Esophagus muscularis mucosa (tissue), 3 donors: ENCODE measurements at regions not wholly inside any gene's neighbourhood (a gene's known extent, or its start where the extent isn't known, plus 50 kb on each side); places are given as distances from the start of the nearest gene placed in this dataset.

ENCODE experiments used
- POLR2A ChIP-seq: fragments of 450-650 bp; IDR thresholded peaks from one replicate; pipeline ENCODE4 v1.6.1; 2017; ENCODE audit warnings: antibody characterized with exemption, moderate library complexity, mild to moderate bottlenecking, low read depth
- TF ChIP-seq, protein P1 (sequence below), 3 experiments: fragments of 200-600 bp in 2 of 3; fragments of 450-650 bp in 1 of 3; sonication (generic) in 2 of 3; IDR thresholded peaks; one replicate each; pipeline ENCODE4 v1.5.1; 2017 to 2019; ENCODE audit warnings: antibody characterized with exemption in 3 of 3, mild to moderate bottlenecking in 2 of 3, moderate library complexity in 1 of 3

DNA sequence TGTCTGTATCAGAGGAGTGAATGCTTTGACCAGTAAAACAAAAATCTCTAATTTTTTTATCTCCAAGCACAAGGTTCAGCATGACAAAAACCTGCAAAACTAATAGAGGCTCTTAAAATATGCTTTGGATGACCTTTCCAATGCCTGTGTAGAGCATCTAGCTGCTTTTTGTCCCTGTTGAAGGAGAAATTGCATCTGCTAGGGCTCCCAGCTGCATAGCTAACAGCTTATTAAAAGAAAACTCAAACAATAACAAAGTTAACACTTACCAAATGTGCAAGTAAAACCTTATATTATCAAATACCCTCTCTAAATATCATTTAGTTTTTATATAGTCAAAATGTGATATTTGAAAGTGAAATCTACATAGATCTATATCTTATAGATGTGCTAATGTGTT is 378.6 kb downstream of the CD109 start:
- no peak for TF ChIP-seq POLR2A
- TF ChIP-seq, protein P1, sequence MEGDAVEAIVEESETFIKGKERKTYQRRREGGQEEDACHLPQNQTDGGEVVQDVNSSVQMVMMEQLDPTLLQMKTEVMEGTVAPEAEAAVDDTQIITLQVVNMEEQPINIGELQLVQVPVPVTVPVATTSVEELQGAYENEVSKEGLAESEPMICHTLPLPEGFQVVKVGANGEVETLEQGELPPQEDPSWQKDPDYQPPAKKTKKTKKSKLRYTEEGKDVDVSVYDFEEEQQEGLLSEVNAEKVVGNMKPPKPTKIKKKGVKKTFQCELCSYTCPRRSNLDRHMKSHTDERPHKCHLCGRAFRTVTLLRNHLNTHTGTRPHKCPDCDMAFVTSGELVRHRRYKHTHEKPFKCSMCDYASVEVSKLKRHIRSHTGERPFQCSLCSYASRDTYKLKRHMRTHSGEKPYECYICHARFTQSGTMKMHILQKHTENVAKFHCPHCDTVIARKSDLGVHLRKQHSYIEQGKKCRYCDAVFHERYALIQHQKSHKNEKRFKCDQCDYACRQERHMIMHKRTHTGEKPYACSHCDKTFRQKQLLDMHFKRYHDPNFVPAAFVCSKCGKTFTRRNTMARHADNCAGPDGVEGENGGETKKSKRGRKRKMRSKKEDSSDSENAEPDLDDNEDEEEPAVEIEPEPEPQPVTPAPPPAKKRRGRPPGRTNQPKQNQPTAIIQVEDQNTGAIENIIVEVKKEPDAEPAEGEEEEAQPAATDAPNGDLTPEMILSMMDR (IDR thresholded peaks at IDR 0.05), result no peak
